Panc1 (cell line): ENCODE measurements at regions not wholly inside any gene's neighbourhood (a gene's known extent, or its start where the extent isn't known, plus 50 kb on each side); places are given as distances from the start of the nearest gene placed in this dataset.

ENCODE experiments used
- POLR2AphosphoS5 ChIP-seq: IDR thresholded peaks from 2 replicates; pipeline ENCODE4 v1.6.1; 2012; ENCODE audit warnings: mild to moderate bottlenecking, low read depth, low read length, moderate library complexity
- TCF7L2 ChIP-seq: IDR thresholded peaks from 2 replicates; pipeline ENCODE4 v1.6.1; 2011; ENCODE audit warnings: mild to moderate bottlenecking, low read depth, low read length, inconsistent platforms
- TF ChIP-seq, protein P1 (sequence below): fragments of 450-650 bp; IDR thresholded peaks from 2 replicates; pipeline ENCODE4 v1.5.1; 2017; ENCODE audit warnings: mild to moderate bottlenecking
- TF ChIP-seq, protein P2 (sequence below), 2 experiments: IDR thresholded peaks; 2 replicates each; pipeline ENCODE4 v1.6.1; 2011 to 2012; ENCODE audit warnings: low read depth in 2 of 2, control low read depth in 1 of 2, low read length in 1 of 2, mild to moderate bottlenecking in 1 of 2, moderate library complexity in 1 of 2; ENCODE audit not compliant: insufficient read depth in 1 of 2

DNA sequence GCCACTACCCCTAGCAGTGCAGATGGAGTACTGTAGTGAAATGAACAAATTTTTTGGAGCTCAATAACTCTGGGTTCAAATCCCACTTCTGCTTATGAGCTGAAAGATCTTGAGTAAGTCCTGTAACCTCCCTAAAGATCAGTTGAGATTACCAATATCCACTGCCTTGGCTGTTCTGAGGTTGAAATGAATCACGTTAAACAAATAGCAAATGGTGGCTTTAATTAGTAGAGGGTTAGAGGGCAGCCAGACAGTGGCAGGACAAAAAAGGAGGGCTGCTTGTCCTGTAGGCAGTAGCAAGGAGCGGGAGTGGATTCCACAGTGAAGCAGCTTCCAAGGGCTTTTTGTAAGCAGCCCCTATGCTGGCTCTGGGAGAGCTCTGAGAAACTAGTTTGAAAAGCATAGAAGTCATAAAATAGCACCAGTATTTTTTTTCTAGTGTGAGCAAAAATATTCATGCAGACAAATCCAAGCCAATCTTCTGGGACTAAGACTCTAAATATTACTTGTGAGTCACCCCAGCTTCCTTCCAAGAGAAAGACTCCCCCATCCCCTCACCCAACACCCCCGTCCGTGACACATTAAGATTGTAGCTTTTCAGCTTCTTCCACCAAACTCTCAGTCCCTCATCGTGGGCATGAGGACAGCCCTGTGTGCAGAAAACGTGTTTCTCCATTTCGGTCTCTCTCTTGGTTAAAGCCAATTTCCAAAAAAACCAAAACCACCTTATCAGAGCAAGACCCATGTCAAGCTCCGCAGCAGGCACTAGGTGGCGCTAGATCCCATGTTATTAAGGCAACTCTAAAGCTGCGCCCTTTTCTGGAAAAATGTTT lies 123.5 kb upstream of the LGALSL start:
- TF ChIP-seq, protein P1, sequence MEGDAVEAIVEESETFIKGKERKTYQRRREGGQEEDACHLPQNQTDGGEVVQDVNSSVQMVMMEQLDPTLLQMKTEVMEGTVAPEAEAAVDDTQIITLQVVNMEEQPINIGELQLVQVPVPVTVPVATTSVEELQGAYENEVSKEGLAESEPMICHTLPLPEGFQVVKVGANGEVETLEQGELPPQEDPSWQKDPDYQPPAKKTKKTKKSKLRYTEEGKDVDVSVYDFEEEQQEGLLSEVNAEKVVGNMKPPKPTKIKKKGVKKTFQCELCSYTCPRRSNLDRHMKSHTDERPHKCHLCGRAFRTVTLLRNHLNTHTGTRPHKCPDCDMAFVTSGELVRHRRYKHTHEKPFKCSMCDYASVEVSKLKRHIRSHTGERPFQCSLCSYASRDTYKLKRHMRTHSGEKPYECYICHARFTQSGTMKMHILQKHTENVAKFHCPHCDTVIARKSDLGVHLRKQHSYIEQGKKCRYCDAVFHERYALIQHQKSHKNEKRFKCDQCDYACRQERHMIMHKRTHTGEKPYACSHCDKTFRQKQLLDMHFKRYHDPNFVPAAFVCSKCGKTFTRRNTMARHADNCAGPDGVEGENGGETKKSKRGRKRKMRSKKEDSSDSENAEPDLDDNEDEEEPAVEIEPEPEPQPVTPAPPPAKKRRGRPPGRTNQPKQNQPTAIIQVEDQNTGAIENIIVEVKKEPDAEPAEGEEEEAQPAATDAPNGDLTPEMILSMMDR = peak; percentile 89
- TF ChIP-seq, protein P2, sequence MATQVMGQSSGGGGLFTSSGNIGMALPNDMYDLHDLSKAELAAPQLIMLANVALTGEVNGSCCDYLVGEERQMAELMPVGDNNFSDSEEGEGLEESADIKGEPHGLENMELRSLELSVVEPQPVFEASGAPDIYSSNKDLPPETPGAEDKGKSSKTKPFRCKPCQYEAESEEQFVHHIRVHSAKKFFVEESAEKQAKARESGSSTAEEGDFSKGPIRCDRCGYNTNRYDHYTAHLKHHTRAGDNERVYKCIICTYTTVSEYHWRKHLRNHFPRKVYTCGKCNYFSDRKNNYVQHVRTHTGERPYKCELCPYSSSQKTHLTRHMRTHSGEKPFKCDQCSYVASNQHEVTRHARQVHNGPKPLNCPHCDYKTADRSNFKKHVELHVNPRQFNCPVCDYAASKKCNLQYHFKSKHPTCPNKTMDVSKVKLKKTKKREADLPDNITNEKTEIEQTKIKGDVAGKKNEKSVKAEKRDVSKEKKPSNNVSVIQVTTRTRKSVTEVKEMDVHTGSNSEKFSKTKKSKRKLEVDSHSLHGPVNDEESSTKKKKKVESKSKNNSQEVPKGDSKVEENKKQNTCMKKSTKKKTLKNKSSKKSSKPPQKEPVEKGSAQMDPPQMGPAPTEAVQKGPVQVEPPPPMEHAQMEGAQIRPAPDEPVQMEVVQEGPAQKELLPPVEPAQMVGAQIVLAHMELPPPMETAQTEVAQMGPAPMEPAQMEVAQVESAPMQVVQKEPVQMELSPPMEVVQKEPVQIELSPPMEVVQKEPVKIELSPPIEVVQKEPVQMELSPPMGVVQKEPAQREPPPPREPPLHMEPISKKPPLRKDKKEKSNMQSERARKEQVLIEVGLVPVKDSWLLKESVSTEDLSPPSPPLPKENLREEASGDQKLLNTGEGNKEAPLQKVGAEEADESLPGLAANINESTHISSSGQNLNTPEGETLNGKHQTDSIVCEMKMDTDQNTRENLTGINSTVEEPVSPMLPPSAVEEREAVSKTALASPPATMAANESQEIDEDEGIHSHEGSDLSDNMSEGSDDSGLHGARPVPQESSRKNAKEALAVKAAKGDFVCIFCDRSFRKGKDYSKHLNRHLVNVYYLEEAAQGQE (IDR thresholded peaks at IDR 0.05; ENCODE audit: insufficient read depth in 1 of 2, low read depth in 2 of 2, low read length in 1 of 2) = no peak
- TF ChIP-seq POLR2AphosphoS5 (no peak), TCF7L2 (no peak)
